Transverse colon (tissue), 4 donors: ENCODE measurements at regions not wholly inside any gene's neighbourhood (a gene's known extent, or its start where the extent isn't known, plus 50 kb on each side); places are given as distances from the start of the nearest gene placed in this dataset.

Experiments
- DNase-seq: peaks from one replicate; pipeline ENCODE4 v3.0.0-alpha.2; 2019
- H3K27ac ChIP-seq, 4 donors: fragments of 200-600 bp; sonication (generic); 2 replicates each; pipeline ENCODE4 v1.5.1; 2016 to 2018; ENCODE audit warnings: inconsistent platforms in 4 of 4
- H3K27me3 ChIP-seq: fragments of 200-600 bp; sonication (generic); 2 replicates; pipeline ENCODE4 v1.5.1; 2017; ENCODE audit warnings: inconsistent platforms
- H3K36me3 ChIP-seq, 4 donors: fragments of 200-600 bp; sonication (generic); 2 replicates each; pipeline ENCODE4 v1.5.1; 2017 to 2019; ENCODE audit warnings: inconsistent platforms in 4 of 4
- H3K4me1 ChIP-seq, 4 donors: fragments of 200-600 bp; sonication (generic); 2 replicates each; pipeline ENCODE4 v1.5.1; 2017 to 2020; ENCODE audit warnings: inconsistent platforms in 4 of 4
- H3K4me3 ChIP-seq, 4 donors: fragments of 200-600 bp; sonication (generic); 1 replicate in 1 of 4; 2 replicates in 3 of 4; pipeline versions ENCODE4 v1.5.1 to v1.6.1; 2017 to 2019; ENCODE audit warnings: inconsistent platforms in 4 of 4
- H3K9me3 ChIP-seq, 2 donors: fragments of 200-600 bp; sonication (generic); 2 replicates each; pipeline ENCODE4 v1.5.1; 2017 to 2019; ENCODE audit warnings: inconsistent platforms in 2 of 2
- CTCF ChIP-seq, 5 experiments: fragments of 200-600 bp in 3 of 5; fragments of 450-650 bp in 2 of 5; sonication (generic) in 3 of 5; IDR thresholded peaks; 1 replicate in 2 of 5; 2 replicates in 3 of 5; pipeline ENCODE4 v1.5.1; 2016 to 2017; ENCODE audit warnings: antibody characterized with exemption in 5 of 5, inconsistent platforms in 3 of 5, mild to moderate bottlenecking in 2 of 5, moderate library complexity in 1 of 5
- EP300 ChIP-seq: sonication (generic); formaldehyde crosslinking; IDR thresholded peaks from one replicate; pipeline ENCODE4 v1.6.1; 2017; ENCODE audit warnings: antibody characterized with exemption, low read depth
- POLR2A ChIP-seq: fragments of 450-650 bp; IDR thresholded peaks from one replicate; pipeline ENCODE4 v1.6.1; 2016; ENCODE audit warnings: antibody characterized with exemption, mild to moderate bottlenecking, moderate library complexity
- POLR2AphosphoS5 ChIP-seq, 3 donors: sonication (generic); formaldehyde crosslinking; IDR thresholded peaks; one replicate each; pipeline ENCODE4 v1.6.1; 2016; ENCODE audit warnings: antibody characterized with exemption in 3 of 3
- WGBS, 2 donors: methylation state at CpG; one replicate each; pipeline ENCODE4 v1.1.5; 2018; ENCODE audit warnings: low coverage in 1 of 2; 5-methylcytosine and 5-hydroxymethylcytosine counted together
- in situ Hi-C, 4 donors: fragments of 200-750 bp; cut with MboI; loops; one replicate each; pipeline versions ENCODE4 v1.15.0 to v1.15.1; 2017; ENCODE audit warnings: low sequenced_read_pairs in 3 of 4, low pct_ligation_motif_present in 1 of 4, low pct_unique_long_range_greater_than_20kb in 1 of 4
- intact Hi-C: fragments of 100-400 bp; cut with DNase I; formaldehyde crosslinking; loops from one replicate; pipeline ENCODE4 v1.15.1; 2023; ENCODE audit warnings: low total_unique reads

DNA sequence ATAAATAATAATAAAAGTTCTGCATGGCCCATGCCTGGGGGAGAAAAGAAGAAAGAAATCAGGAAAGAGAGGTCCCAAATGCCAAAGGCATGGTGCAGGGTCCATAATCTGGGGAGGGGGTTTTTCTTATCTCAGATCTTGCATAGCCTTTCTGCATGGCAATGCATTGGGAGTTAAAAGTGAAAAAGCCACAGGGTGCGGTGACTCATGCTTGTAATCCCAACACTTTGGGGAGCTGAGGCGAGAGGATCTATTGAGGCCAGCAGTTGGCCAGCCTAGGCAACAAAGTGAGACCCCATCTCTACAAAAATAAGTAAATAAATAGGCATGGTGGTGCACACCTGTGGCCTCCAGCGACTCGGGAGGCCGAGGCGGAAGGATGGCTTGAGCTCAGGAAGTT is 76.8 kb upstream of the GATA2 start:
- peaks cover 43% of the 10 kb centered on the region for H3K27me3 ChIP-seq
- no peaks in the 10 kb centered on the region for H3K36me3 ChIP-seq
- TF ChIP-seq CTCF (IDR thresholded peaks at IDR 0.05) (no peak), POLR2AphosphoS5 (IDR thresholded peaks at IDR 0.05) (no peak), EP300 (no peak), POLR2A (no peak)
- WGBS, 2 donors: 85 to 86% methylated on average over 6 of the region's 6 CpGs
- H3K4me3 ChIP-seq: no peak overlapping the region
- H3K27ac ChIP-seq: no peak overlapping the region
- H3K9me3 ChIP-seq: no peaks in the 10 kb centered on the region
- intact Hi-C loops: no loop called here
- no peak for DNase-seq
- H3K4me1 ChIP-seq: peaks cover 0 to 4% (median 0%) of the 10 kb centered on the region in 4 donors
- in situ Hi-C loops: no loop called here

- in situ Hi-C loops: no loop called here
- WGBS, 2 donors: 66 to 85% methylated on average over 6 to 17 of the region's 17 CpGs
- intact Hi-C loops: no loop called here
These were observed 75.8 kb upstream of the GATA2 start for GRCh38 chr3:128568602-128569490.

GRCh38 chr3:128567705-128568356 is 74.8 kb upstream of the GATA2 start:
- 81% methylated on average over 12 of the region's 12 CpGs; no CpG with 5 or more reads in 1 of the 2 donors for WGBS, 2 donors
- Histone ChIP-seq H3K36me3 (no peaks in the 10 kb centered on the region), H3K27ac (no peak overlapping the region), H3K27me3 (peaks cover 33% of the 10 kb centered on the region), H3K4me3 (no peak overlapping the region), H3K4me1 (no peaks in the 10 kb centered on the region), H3K9me3 (no peaks in the 10 kb centered on the region)
- in situ Hi-C loops: no loop called here
- intact Hi-C loops: no loop called here
- TF ChIP-seq POLR2AphosphoS5 (IDR thresholded peaks at IDR 0.05) (no peak), EP300 (no peak), POLR2A (no peak), CTCF (IDR thresholded peaks at IDR 0.05) (no peak)
- DNase-seq: no peak

More at GRCh38 chr3:128568602-128569490, 75.8 kb upstream of the GATA2 start:
- Histone ChIP-seq H3K36me3 (no peaks in the 10 kb centered on the region), H3K9me3 (no peaks in the 10 kb centered on the region), H3K4me1 (peaks cover 0 to 4% (median 0%) of the 10 kb centered on the region in 4 donors), H3K27me3 (peaks cover 39% of the 10 kb centered on the region), H3K27ac (no peak overlapping the region), H3K4me3 (no peak overlapping the region)
- TF ChIP-seq POLR2A: no peak
- TF ChIP-seq CTCF (IDR thresholded peaks at IDR 0.05): no peak
- TF ChIP-seq EP300: no peak
- TF ChIP-seq POLR2AphosphoS5 (IDR thresholded peaks at IDR 0.05): no peak
- no peak for DNase-seq

DNA sequence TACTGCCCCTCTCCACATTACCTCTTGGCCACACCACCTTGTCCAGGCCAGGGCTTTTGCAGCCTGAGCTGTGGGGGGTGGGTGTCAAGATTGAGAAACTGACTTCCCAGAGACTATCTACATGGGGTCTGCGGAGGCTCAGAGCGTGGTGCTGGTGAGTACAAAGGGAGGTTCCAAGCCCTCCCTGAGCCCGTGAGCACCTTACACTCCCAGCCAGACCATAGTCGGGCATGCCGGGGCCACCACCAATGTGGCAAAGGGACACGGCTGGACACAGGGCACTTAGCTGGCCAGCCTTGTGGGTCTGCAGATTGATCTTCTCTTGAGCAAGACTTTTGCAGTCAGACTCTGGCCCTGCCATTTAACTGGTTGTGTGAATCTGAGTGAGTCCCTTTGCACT is 74.1 kb upstream of the GATA2 start:
- no peaks in the 10 kb centered on the region for H3K9me3 ChIP-seq
- no peak for DNase-seq
- TF ChIP-seq POLR2AphosphoS5 (IDR thresholded peaks at IDR 0.05): no peak
- H3K4me3 ChIP-seq: no peak overlapping the region
- no peaks in the 10 kb centered on the region for H3K36me3 ChIP-seq
- peaks cover 26% of the 10 kb centered on the region for H3K27me3 ChIP-seq
- in situ Hi-C loops: no loop called here
- WGBS, 2 donors: 96% methylated on average over 6 of the region's 6 CpGs; no CpG with 5 or more reads in 1 of the 2 donors
- H3K27ac ChIP-seq: no peak overlapping the region
- no peaks in the 10 kb centered on the region for H3K4me1 ChIP-seq
- intact Hi-C loops: no loop called here
